ENCODE measurements at regions not wholly inside any gene's neighbourhood (a gene's known extent, or its start where the extent isn't known, plus 50 kb on each side); places are given as distances from the start of the nearest gene placed in this dataset.

- DNase-seq (ENCODE audit: low spot score), result no peak
- ATAC-seq, result no peak
- intact Hi-C loops (cut with DNase I), result no loop called here
Observed at GRCh38 chr16:85259832-85260167, 147.5 kb upstream of the CIBAR2 start.

DNA sequence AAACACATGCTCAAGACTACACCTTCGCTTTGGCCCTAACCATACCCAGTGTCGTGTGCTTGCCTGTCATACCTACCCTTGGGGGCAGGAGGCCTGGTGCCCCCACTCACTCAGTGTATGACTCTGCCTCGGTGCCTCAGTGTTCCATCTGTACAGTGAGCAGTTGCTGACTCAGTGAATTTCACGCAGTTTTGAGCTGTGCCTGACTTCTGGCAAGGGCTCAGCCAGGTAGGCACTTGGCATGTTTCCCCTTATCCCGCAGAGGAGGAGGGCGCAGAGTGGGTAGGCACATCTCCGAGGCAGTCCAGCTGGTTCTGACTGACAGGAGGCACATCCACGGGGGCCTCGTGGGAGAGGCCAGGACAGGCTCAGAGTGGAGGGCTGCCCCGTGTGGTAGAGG lies 148.9 kb upstream of the CIBAR2 start:
- ATAC-seq, result no peak
- no peak for DNase-seq (ENCODE audit: low spot score)
- intact Hi-C loops (cut with DNase I), result no loop called here

DNA sequence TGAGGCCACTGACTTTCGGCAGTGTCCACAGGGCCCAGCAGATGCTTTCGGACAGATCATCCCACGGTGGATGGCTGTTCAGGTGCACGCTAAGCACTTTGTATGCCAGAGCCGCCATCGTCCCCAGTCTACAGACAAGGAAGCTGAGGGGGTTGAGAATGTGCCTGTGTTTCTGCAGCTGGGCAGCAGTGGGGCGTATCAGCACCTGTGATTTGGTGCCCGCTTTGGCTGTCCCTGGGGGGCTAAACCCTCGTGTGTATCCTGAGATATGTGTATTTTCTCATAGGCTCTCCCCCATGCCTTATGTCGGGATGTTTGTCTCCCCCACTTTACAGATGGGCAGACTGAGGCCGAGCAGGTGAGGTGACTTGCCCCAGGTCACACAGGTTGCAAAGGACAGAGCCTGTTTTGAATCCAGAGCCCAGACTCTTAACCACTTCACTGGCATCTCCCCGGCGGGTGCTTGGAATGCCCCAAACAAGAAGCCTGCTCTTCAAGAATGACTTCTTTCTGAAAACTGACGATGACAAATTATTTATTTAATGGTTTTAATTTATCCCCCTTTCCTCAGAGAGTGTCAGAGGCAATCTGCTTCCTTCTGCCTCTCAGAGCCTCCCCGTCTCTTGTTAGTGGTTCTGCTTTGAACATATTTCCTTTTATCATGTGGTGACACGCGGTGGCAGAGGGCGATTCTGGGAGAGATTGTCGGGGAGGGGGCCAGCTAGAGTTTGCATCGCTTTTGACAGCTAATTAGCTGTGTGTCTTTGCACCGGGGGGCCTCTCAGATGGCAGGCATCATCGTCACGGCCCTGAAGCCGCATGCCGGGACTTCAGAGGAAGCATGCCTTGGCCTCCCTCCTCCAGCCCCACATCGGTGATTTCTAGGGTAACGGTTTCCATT lies 149.6 kb upstream of the CIBAR2 start:
- ATAC-seq, result no peak
- intact Hi-C loops (cut with DNase I), result no loop called here
- DNase-seq (ENCODE audit: low spot score), result no peak

DNA sequence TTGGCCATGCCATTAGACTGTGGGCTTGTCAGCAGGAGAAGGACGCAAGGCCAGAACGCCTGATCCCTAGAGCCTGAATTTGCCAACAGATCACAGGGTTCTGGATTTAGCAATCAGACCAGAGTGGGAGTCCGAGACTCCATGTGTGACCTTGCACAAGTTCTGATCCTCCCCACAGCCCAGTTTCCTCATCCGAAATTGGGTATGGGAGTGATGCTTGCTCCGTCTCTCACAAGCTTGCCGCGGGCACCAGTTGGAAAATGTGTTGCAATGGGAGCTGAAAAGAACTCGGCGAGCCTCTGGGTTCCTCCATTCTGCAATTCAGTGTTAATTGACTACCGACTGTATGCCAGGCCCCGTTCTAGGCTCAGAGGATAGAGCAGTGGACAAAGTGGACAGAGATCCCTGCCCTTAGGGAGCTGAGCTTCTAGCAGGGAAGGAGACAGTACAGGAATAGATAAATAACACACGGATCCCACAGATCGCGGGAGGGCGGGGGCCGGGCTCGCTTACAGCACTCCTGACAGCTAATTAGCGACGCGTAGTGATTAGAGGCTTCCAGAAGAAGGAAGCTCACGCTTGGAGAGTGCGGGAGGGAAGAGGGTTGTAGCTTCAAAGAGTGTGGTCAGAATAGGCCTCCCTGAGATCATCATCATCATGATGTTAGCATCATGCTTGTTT lies 150.4 kb upstream of the CIBAR2 start:
- DNase-seq (ENCODE audit: low spot score) (no peak), ATAC-seq (peak; percentile 29)
- intact Hi-C loops (cut with DNase I), result no loop called here

DNA sequence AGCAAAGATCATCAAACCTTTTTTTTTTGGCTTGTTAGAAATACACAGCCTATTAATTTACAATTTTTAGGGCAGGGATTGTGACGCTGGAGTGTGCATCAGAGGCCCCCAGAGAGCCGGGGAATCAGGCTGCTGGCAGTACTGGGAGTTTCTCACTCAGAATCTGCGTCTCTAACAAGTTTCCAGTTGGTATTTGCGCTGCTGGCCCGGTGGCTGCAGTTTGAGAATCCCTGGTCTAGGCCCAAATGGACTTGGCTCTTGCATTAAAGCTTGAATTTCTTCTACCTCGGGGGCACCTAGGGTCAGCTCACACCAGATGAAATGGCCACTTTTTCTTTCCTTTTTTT lies 150.9 kb upstream of the CIBAR2 start:
- peak; percentile 40 for ATAC-seq
- DNase-seq (ENCODE audit: low spot score), result no peak
- intact Hi-C loops (cut with DNase I), result no loop called here

GRCh38 chr16:85264752-85265151 lies 152.5 kb upstream of the CIBAR2 start:
- ATAC-seq, result no peak

GRCh38 chr16:85265161-85265784 lies 153.0 kb upstream of the CIBAR2 start:
- intact Hi-C loops (cut with DNase I), result no loop called here
- DNase-seq (ENCODE audit: low spot score) (no peak), ATAC-seq (no peak)

More at GRCh38 chr16:85264752-85265151, 152.5 kb upstream of the CIBAR2 start:
- DNase-seq (ENCODE audit: low spot score), result no peak
- intact Hi-C loops (cut with DNase I), result no loop called here

GRCh38 chr16:85265810-85266209 lies 153.5 kb upstream of the CIBAR2 start:
- ATAC-seq (no peak), DNase-seq (ENCODE audit: low spot score) (no peak)
- intact Hi-C loops (cut with DNase I), result no loop called here

DNA sequence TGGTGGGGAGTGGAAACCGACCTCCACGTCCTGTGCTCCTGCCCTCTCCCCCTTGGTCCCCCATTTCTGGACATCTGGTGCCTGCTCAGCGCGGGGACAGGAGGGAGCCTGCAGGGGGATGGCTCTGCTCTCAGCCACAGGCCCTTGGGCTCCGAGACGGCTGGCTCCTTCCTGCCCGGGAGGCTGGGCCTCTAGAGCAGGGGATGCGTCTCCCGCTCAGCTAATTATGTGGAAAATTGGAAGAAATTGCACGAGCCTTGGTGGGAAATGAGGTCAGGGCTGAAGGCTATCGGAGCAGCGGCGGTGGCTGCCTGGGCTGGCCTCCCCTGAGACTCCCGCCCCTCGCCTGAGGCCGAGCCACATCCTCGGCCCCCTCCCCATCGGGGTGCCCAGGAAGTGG lies 154.6 kb upstream of the CIBAR2 start:
- DNase-seq (ENCODE audit: low spot score) (no peak), ATAC-seq (no peak)
- intact Hi-C loops (cut with DNase I), result no loop called here

- no peak for DNase-seq (ENCODE audit: low spot score)
- no peak for ATAC-seq
- intact Hi-C loops (cut with DNase I), result no loop called here
Observed at GRCh38 chr16:85267414-85267945, 155.2 kb upstream of the CIBAR2 start.

GRCh38 chr16:85269165-85269564 lies 156.9 kb upstream of the CIBAR2 start:
- DNase-seq (ENCODE audit: low spot score) (no peak), ATAC-seq (no peak)
- intact Hi-C loops (cut with DNase I), result no loop called here

- DNase-seq (ENCODE audit: low spot score) (no peak), ATAC-seq (peak; percentile 65)
- intact Hi-C loops (cut with DNase I), result loop anchor here (10.0 kb wide), 2 partner anchors 344 to 444 kb away; partner anchors contain the start of gene GSE1
Observed at GRCh38 chr16:85270374-85270773, 158.1 kb upstream of the CIBAR2 start.

- no peak for DNase-seq (ENCODE audit: low spot score)
- no peak for ATAC-seq
- intact Hi-C loops (cut with DNase I), result loop anchor here (10.0 kb wide), 2 partner anchors 344 to 444 kb away; partner anchors contain the start of gene GSE1
Observed at GRCh38 chr16:85271198-85271597, 158.9 kb upstream of the CIBAR2 start.

DNA sequence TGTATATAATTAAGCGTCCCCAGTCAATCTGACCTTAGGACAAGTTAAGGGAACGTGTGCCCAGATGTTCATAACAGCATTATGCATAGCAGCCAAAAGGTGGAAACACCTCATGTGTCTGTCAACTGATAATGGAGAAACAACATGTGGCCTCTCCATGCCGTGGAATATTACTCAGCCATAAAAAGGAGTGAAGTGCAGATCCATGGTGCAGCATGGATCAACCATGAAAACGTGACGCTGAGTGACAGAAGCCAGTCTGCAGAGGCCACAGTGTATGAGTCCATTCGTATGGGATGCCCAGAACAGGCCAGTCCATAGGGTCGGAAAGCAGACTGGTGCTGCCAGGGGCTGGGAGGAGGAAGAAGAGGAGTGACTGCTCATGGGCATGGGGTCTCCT lies 161.0 kb upstream of the CIBAR2 start:
- intact Hi-C loops (cut with DNase I), result loop anchor here (10.0 kb wide), 2 partner anchors 342 to 442 kb away; partner anchors contain the start of gene GSE1
- no peak for DNase-seq (ENCODE audit: low spot score)
- ATAC-seq, result no peak

GRCh38 chr16:85274501-85274900 lies 162.2 kb upstream of the CIBAR2 start:
- intact Hi-C loops (cut with DNase I), result loop anchor here (10.0 kb wide), 2 partner anchors 340 to 440 kb away; partner anchors contain the start of gene GSE1
- DNase-seq (ENCODE audit: low spot score) (no peak), ATAC-seq (no peak)

GRCh38 chr16:85274924-85275323 lies 162.7 kb upstream of the CIBAR2 start:
- intact Hi-C loops (cut with DNase I), result loop anchor here (10.0 kb wide), 2 partner anchors 340 to 440 kb away; partner anchors contain the start of gene GSE1
- DNase-seq (ENCODE audit: low spot score) (no peak), ATAC-seq (no peak)

DNA sequence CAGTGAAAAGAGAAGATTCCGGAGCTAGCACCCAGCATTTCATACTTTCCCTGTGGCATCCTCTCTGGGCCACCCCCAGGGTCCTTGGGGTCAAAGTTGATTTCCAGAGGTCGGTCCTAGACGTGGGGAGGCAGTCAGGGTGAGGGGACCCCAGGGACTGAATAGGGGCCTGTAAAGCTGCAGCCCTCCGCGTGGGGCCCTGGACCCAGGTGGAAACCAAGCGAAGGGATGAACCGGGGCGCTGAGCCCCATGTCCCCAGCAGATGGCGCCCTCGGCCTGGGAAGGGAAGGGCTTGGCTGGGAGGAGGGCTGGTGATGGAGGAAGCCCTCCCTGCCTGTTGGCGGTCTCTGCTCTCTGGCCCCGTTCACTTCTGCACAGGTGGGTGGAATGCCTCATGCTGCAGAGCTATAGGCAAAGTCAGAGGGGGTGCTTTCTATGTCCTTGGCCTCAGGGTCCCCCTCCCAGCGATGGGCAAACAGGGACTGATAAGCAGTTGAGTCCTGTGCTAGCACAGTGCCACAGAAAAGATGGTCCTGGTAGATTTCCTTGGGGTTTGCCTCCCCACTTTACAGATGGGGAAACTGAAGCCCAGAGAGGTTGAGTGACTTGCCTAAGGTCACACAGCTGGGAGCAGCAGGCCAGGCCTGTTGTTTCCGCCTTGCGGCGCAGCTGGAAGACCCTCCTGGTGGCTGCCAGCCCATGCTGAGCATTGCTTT lies 163.4 kb upstream of the CIBAR2 start:
- peak; percentile 73 for ATAC-seq
- intact Hi-C loops (cut with DNase I), result loop anchor here (10.0 kb wide), 2 partner anchors 339 to 439 kb away; partner anchors contain the start of gene GSE1

GRCh38 chr16:85276258-85276657 lies 164.0 kb upstream of the CIBAR2 start:
- intact Hi-C loops (cut with DNase I), result loop anchor here (10.0 kb wide), 2 partner anchors 339 to 439 kb away; partner anchors contain the start of gene GSE1
- ATAC-seq (no peak), DNase-seq (ENCODE audit: low spot score) (no peak)

More for the DNA sequence above, 163.4 kb upstream of the CIBAR2 start:
- peak; percentile 89 for DNase-seq (ENCODE audit: low spot score)

DNA sequence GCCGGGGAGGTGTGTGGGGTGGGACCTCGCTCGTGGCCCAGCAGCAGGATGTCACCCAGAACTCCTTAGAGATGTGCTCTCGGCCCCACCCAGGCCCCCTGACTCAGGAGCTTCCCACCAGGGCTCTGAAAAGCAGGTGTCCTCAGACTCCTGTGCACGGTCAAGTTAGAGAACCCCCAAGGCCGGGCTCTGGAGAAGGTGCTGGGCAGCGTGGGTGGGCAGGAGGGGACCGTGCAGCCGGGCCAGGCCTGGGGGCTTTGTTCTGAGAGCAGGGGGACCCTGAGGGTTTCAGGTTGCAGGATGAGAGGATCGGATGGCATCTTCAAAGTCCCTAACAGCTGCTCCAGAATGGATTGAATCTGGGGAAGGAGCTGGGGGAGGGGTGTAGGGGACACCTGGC lies 164.4 kb upstream of the CIBAR2 start:
- no peak for ATAC-seq
- DNase-seq (ENCODE audit: low spot score), result no peak
- intact Hi-C loops (cut with DNase I), result loop anchor here (10.0 kb wide), 2 partner anchors 338 to 438 kb away; partner anchors contain the start of gene GSE1
